ENCODE measurements at regions not wholly inside any gene's neighbourhood (a gene's known extent, or its start where the extent isn't known, plus 50 kb on each side); places are given as distances from the start of the nearest gene placed in this dataset.

GRCh38 chr4:130043732-130044160, 947.8 kb downstream of the C4orf33 start:
- Histone ChIP-seq H3K9ac (no peak overlapping the region), H3K27ac (no peak overlapping the region), H3K36me3 (ENCODE audit: low read depth) (no peaks in the 10 kb centered on the region), H3K79me2 (ENCODE audit: insufficient read depth) (no peaks in the 10 kb centered on the region), H3K9me2 (ENCODE audit: insufficient read depth) (no peaks in the 10 kb centered on the region), H3K4me3 (no peak overlapping the region), H2AFZ (no peak overlapping the region), H3K27me3 (replicated peaks; ENCODE audit: insufficient read depth) (no peaks in the 10 kb centered on the region), H4K20me1 (ENCODE audit: insufficient read depth) (no peaks in the 10 kb centered on the region), H3K4me1 (ENCODE audit: insufficient read depth) (no peaks in the 10 kb centered on the region), H3K4me2 (ENCODE audit: unreplicated experiment) (no peak overlapping the region), H3K9me3 (ENCODE audit: low read depth) (no peaks in the 10 kb centered on the region), H3F3A (ENCODE audit: insufficient read depth) (no peaks in the 10 kb centered on the region)
- TF ChIP-seq EZH2 (IDR thresholded peaks at IDR 0.05; ENCODE audit: insufficient read depth, poor library complexity, severe bottlenecking) (no peak), EZH2phosphoT487 (IDR thresholded peaks at IDR 0.05; ENCODE audit: insufficient read depth, low read depth) (no peak)
- no peak for DNase-seq
- 8 to 12% methylated on average over 1 of the region's 1 CpG for WGBS, 2 experiments (ENCODE audit: low coverage in 1 of 2, low lambda C conversion rate in 2 of 2, missing lambda C conversion rate in 2 of 2)
- in situ Hi-C loops (cut with MboI): no loop called here

- no peak overlapping the region for H3K4me2 ChIP-seq (ENCODE audit: unreplicated experiment)
- 5 to 17% methylated on average over 3 of the region's 3 CpGs for WGBS, 2 experiments (ENCODE audit: low coverage in 1 of 2, low lambda C conversion rate in 2 of 2, missing lambda C conversion rate in 2 of 2)
- H3F3A ChIP-seq (ENCODE audit: insufficient read depth): no peaks in the 10 kb centered on the region
- no peak overlapping the region for H3K4me3 ChIP-seq
- no peaks in the 10 kb centered on the region for H4K20me1 ChIP-seq (ENCODE audit: insufficient read depth)
- no peak overlapping the region for H3K9ac ChIP-seq
- no peaks in the 10 kb centered on the region for H3K9me2 ChIP-seq (ENCODE audit: insufficient read depth)
- in situ Hi-C loops (cut with MboI): no loop called here
- no peak overlapping the region for H2AFZ ChIP-seq
- H3K4me1 ChIP-seq (ENCODE audit: insufficient read depth): no peaks in the 10 kb centered on the region
- no peak for TF ChIP-seq EZH2phosphoT487 (IDR thresholded peaks at IDR 0.05; ENCODE audit: insufficient read depth, low read depth)
- H3K79me2 ChIP-seq (ENCODE audit: insufficient read depth): no peaks in the 10 kb centered on the region
- H3K27me3 ChIP-seq (replicated peaks; ENCODE audit: insufficient read depth): no peaks in the 10 kb centered on the region
- no peak for DNase-seq
- no peaks in the 10 kb centered on the region for H3K9me3 ChIP-seq (ENCODE audit: low read depth)
- no peaks in the 10 kb centered on the region for H3K36me3 ChIP-seq (ENCODE audit: low read depth)
- no peak overlapping the region for H3K27ac ChIP-seq
These were observed 949.0 kb downstream of the C4orf33 start for GRCh38 chr4:130044788-130045531.

- Histone ChIP-seq H3K4me3 (no peak overlapping the region), H3K9me2 (ENCODE audit: insufficient read depth) (no peaks in the 10 kb centered on the region), H3K79me2 (ENCODE audit: insufficient read depth) (no peaks in the 10 kb centered on the region), H3K9ac (no peak overlapping the region), H3F3A (ENCODE audit: insufficient read depth) (no peaks in the 10 kb centered on the region), H3K4me1 (ENCODE audit: insufficient read depth) (no peaks in the 10 kb centered on the region), H4K20me1 (ENCODE audit: insufficient read depth) (no peaks in the 10 kb centered on the region), H3K36me3 (ENCODE audit: low read depth) (no peaks in the 10 kb centered on the region), H3K9me3 (ENCODE audit: low read depth) (no peaks in the 10 kb centered on the region), H3K4me2 (ENCODE audit: unreplicated experiment) (no peak overlapping the region), H3K27me3 (replicated peaks; ENCODE audit: insufficient read depth) (no peaks in the 10 kb centered on the region), H2AFZ (no peak overlapping the region), H3K27ac (no peak overlapping the region)
- TF ChIP-seq EZH2phosphoT487 (IDR thresholded peaks at IDR 0.05; ENCODE audit: insufficient read depth, low read depth) (no peak), EZH2 (IDR thresholded peaks at IDR 0.05; ENCODE audit: insufficient read depth, poor library complexity, severe bottlenecking) (no peak)
- DNase-seq: no peak
- WGBS, 2 experiments (ENCODE audit: low coverage in 1 of 2, low lambda C conversion rate in 2 of 2, missing lambda C conversion rate in 2 of 2): 18% methylated on average over 2 of the region's 2 CpGs
- in situ Hi-C loops (cut with MboI): no loop called here
These were observed 957.8 kb downstream of the C4orf33 start for GRCh38 chr4:130053723-130054122.

DNA sequence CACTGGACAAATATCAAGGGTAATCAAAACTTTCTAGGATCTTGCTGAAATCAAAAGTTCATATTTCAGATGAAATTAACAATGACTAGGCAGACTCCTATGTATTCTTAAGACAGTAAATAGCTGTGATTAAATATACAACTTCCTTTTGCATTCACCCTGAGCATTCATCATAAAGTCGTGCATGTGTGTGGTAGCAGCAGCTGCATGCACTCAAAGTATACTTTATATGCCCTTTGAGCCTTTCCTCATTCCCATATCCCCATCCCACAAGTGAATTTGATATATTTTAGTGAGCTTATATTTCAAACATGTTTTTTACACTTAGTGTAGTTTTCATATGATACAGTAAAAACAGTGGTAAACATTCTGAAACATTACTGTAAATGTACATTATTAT, 959.0 kb downstream of the C4orf33 start:
- WGBS, 2 experiments (ENCODE audit: low coverage in 1 of 2, low lambda C conversion rate in 2 of 2, missing lambda C conversion rate in 2 of 2): 0% methylated on average over 1 of the region's 1 CpG
- in situ Hi-C loops (cut with MboI): no loop called here

More for the DNA sequence above, 959.0 kb downstream of the C4orf33 start:
- Histone ChIP-seq H3K79me2 (ENCODE audit: insufficient read depth) (no peaks in the 10 kb centered on the region), H3K36me3 (ENCODE audit: low read depth) (no peaks in the 10 kb centered on the region), H3K9me3 (ENCODE audit: low read depth) (no peaks in the 10 kb centered on the region), H3K4me3 (no peak overlapping the region), H3K27me3 (replicated peaks; ENCODE audit: insufficient read depth) (no peaks in the 10 kb centered on the region), H3K27ac (no peak overlapping the region), H3K9me2 (ENCODE audit: insufficient read depth) (no peaks in the 10 kb centered on the region), H3F3A (ENCODE audit: insufficient read depth) (no peaks in the 10 kb centered on the region), H4K20me1 (ENCODE audit: insufficient read depth) (no peaks in the 10 kb centered on the region), H3K4me1 (ENCODE audit: insufficient read depth) (no peaks in the 10 kb centered on the region), H3K9ac (no peak overlapping the region), H3K4me2 (ENCODE audit: unreplicated experiment) (no peak overlapping the region), H2AFZ (no peak overlapping the region)
- no peak for DNase-seq
- no peak for TF ChIP-seq EZH2 (IDR thresholded peaks at IDR 0.05; ENCODE audit: insufficient read depth, poor library complexity, severe bottlenecking)
- no peak for TF ChIP-seq EZH2phosphoT487 (IDR thresholded peaks at IDR 0.05; ENCODE audit: insufficient read depth, low read depth)

Data from GM23248 (cell line).